RKO (cell line): ENCODE measurements at regions not wholly inside any gene's neighbourhood (a gene's known extent, or its start where the extent isn't known, plus 50 kb on each side); places are given as distances from the start of the nearest gene placed in this dataset.
"Not testable (repeated sequence)": the region's sequence is repeated elsewhere in the genome, so short reads cannot be mapped to it uniquely, and the experiment has no call there.

Experiments used
- DNase-seq: peaks from one replicate; pipeline ENCODE4 v3.0.0-alpha.2; 2016; ENCODE audit warnings: low spot score

- peak; percentile 66 for DNase-seq
These were observed 92.6 kb upstream of the SLC22A23 start for GRCh38 chr6:3549314-3549940.

GRCh38 chr6:3546121-3546520 lies 89.3 kb upstream of the SLC22A23 start:
- no peak for DNase-seq

GRCh38 chr6:3545156-3545555 lies 88.3 kb upstream of the SLC22A23 start:
- no peak for DNase-seq

- DNase-seq = no peak
These were observed 85.3 kb upstream of the SLC22A23 start for GRCh38 chr6:3542032-3542640.

GRCh38 chr6:3541006-3541585 lies 84.2 kb upstream of the SLC22A23 start:
- DNase-seq = no peak

GRCh38 chr6:3540253-3540820 lies 83.5 kb upstream of the SLC22A23 start:
- no peak for DNase-seq

- no peak for DNase-seq
These were observed 81.7 kb upstream of the SLC22A23 start for GRCh38 chr6:3538536-3538935.

GRCh38 chr6:3536901-3537300 lies 80.1 kb upstream of the SLC22A23 start:
- DNase-seq = no peak

- no peak for DNase-seq
These were observed 79.1 kb upstream of the SLC22A23 start for GRCh38 chr6:3535776-3536435.

GRCh38 chr6:3535033-3535775 lies 78.4 kb upstream of the SLC22A23 start:
- DNase-seq = no peak

GRCh38 chr6:3534599-3534998 lies 77.7 kb upstream of the SLC22A23 start:
- peak; percentile 42 for DNase-seq

GRCh38 chr6:3533981-3534380 lies 77.1 kb upstream of the SLC22A23 start:
- no peak for DNase-seq

- DNase-seq = no peak
These were observed 75.6 kb upstream of the SLC22A23 start for GRCh38 chr6:3532296-3532916.

- no peak for DNase-seq
These were observed 74.6 kb upstream of the SLC22A23 start for GRCh38 chr6:3531481-3531880.

- no peak for DNase-seq
These were observed 73.7 kb upstream of the SLC22A23 start for GRCh38 chr6:3530515-3530914.

- no peak for DNase-seq
These were observed 72.9 kb upstream of the SLC22A23 start for GRCh38 chr6:3529721-3530120.

- no peak for DNase-seq
These were observed 72.4 kb upstream of the SLC22A23 start for GRCh38 chr6:3529232-3529631.

- not testable (repeated sequence) for DNase-seq
These were observed 71.3 kb upstream of the SLC22A23 start for GRCh38 chr6:3528081-3528671.

GRCh38 chr6:3527651-3527977 lies 70.8 kb upstream of the SLC22A23 start:
- no peak for DNase-seq

- no peak for DNase-seq
These were observed 70.3 kb upstream of the SLC22A23 start for GRCh38 chr6:3526962-3527650.

GRCh38 chr6:3525915-3526314 lies 69.1 kb upstream of the SLC22A23 start:
- no peak for DNase-seq
